Cardiac fibroblast (primary cell): ENCODE measurements at regions not wholly inside any gene's neighbourhood (a gene's known extent, or its start where the extent isn't known, plus 50 kb on each side); places are given as distances from the start of the nearest gene placed in this dataset.

Experiments used
- DNase-seq, 2 donors: peaks; one replicate each; pipeline versions ENCODE4 v3.0.0 to v3.0.0-alpha.2; 2010; ENCODE audit warnings: low read depth in 2 of 2
- H3K4me3 ChIP-seq, 2 donors: replicated peaks in 1 of 2; 1 replicate in 1 of 2; 2 replicates in 1 of 2; pipeline ENCODE4 v1.5.1; 2011; ENCODE audit warnings: low read depth in 2 of 2, low read length in 2 of 2, mild to moderate bottlenecking in 2 of 2, moderate library complexity in 1 of 2
- TF ChIP-seq, protein P1 (sequence below): IDR thresholded peaks from one replicate; pipeline ENCODE4 v1.5.1; 2011; ENCODE audit warnings: low read depth, mild to moderate bottlenecking, low read length, inconsistent platforms

DNA sequence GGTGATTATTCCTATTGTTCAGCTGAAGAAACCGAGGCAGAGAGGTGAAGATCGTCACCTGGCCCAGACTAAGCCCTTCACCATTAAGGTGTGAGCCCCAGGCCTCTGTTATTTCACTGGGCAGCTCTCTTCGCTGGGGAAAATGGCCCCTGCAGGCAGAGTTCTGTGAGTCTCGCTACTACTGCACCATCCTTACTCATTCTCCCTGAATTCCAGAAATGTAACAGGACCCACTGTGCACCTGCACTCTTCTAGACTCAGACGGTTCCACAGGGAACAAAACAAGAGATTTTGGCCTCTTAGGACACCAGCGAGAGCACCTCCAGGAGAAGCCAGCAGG lies 147.7 kb upstream of the GLI2 start:
- DNase-seq = no peak
- H3K4me3 ChIP-seq = no peak overlapping the region
- TF ChIP-seq, protein P1, sequence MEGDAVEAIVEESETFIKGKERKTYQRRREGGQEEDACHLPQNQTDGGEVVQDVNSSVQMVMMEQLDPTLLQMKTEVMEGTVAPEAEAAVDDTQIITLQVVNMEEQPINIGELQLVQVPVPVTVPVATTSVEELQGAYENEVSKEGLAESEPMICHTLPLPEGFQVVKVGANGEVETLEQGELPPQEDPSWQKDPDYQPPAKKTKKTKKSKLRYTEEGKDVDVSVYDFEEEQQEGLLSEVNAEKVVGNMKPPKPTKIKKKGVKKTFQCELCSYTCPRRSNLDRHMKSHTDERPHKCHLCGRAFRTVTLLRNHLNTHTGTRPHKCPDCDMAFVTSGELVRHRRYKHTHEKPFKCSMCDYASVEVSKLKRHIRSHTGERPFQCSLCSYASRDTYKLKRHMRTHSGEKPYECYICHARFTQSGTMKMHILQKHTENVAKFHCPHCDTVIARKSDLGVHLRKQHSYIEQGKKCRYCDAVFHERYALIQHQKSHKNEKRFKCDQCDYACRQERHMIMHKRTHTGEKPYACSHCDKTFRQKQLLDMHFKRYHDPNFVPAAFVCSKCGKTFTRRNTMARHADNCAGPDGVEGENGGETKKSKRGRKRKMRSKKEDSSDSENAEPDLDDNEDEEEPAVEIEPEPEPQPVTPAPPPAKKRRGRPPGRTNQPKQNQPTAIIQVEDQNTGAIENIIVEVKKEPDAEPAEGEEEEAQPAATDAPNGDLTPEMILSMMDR = no peak

DNA sequence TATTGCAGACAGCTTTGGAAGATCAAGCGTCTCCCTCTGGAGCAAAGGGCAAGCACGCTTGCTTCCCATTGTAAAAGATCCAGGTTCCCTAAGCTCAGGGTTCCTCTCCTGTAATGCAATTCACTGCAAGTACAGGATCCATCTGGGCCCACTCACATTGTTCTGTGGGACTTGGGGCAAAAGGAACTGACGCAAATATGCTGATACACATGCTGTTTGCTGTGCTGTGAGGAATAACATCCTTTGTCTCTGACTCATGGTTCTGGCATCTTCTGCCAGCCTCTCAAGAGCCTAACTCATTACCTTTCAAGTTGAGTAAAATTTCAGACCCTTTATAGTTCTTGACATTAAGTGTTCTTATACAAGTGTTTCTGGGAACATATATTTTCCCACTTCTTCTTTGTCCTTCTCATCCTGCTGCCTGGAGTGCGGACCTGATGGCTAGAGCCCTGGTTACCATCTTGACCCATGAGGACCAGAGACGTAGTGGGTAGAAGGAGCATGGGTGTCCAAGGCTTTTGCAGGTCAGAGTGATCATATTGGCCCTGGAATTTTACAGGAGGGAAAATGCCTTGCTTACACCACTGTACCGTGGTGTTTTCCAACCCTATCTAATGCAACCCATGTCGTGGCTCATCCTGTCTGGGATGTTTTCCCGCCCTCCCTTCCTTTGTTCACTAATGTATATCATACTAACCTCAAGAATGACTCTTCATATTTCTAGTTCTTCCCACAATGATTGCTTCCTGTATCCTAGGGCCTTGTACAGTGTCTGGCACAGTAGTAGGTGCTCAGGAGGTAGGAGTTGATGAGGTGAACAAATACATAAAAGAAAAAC lies 145.7 kb upstream of the GLI2 start:
- TF ChIP-seq, protein P1 = no peak
- peak; percentile 96 to 99 for DNase-seq
- no peak overlapping the region for H3K4me3 ChIP-seq

DNA sequence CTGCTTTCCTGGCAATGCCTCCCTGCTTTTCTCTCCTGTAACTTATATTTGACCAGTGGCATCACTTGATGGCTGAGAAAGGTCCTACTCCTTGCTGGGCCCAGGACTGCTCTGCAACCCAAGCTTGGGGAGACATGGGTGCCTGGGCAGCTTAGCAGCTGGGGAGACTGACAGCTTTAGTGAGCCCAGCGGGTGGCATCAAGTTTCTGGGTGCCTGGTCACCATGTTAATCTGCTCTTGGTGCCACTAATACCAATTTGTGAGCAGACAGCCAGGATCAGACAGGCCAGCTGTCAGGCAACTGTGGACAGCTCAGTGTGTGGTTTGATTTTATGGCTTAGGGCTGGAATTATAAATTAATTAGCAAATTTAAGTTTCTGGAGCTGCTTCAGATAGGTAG lies 144.8 kb upstream of the GLI2 start:
- H3K4me3 ChIP-seq = no peak overlapping the region
- TF ChIP-seq, protein P1 = no peak
- DNase-seq = no peak

DNA sequence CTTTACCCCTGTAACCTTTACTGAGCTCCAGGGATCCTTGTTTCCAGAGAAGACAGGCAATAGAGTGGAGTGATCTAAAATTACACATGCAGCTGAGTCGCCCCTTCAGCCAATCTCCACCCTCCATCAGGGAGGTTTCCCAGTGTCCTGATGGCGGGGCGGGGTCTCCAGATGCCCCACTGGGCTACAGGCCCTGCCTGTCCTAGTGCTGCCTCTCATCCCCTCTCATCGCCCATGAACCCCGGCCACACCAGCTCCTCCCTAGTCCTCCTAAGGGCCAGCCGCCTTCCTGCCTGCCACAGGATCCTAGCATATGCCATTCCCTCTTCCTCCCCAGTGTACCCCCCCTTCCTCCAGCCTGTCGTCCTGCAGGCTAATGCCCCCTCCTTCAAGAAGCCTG lies 144.1 kb upstream of the GLI2 start:
- DNase-seq = no peak
- TF ChIP-seq, protein P1 = no peak
- no peak overlapping the region for H3K4me3 ChIP-seq

DNA sequence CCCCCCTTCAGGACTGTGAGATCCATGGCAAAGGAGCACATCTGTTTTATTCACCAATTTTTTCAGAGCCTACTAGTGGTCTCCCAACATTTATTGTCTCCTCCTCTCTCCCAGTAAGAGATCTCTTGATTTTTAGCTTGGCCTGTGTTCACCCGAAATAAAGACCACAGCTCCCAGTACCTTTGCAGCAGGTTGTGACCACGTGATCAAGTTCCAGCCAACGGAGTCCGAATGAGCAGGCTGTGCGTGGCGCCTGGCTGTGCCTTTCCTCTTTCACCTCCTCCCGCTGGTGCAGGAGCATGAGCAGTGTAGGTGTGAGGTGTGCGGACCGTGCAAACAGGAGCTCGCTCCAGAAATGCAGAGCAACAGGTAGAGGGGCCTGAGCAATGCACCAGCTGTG lies 143.6 kb upstream of the GLI2 start:
- TF ChIP-seq, protein P1 = no peak
- H3K4me3 ChIP-seq = no peak overlapping the region
- no peak for DNase-seq

GRCh38 chr2:120593921-120594686 lies 141.6 kb upstream of the GLI2 start:
- TF ChIP-seq, protein P1 = no peak
- DNase-seq = no peak
- H3K4me3 ChIP-seq = no peak overlapping the region
